ENCODE measurements at regions not wholly inside any gene's neighbourhood (a gene's known extent, or its start where the extent isn't known, plus 50 kb on each side); places are given as distances from the start of the nearest gene placed in this dataset.

GRCh38 chr4:59983852-59984251 is 1216.3 kb upstream of the ADGRL3 start:
- ChIA-PET CTCF (no interaction called here), POLR2A (no interaction called here)
- DNase-seq (ENCODE audit: low spot score) (no peak), ATAC-seq (no peak)
- Mint-ChIP-seq H3K27ac (no peak overlapping the region), H3K4me1 (peaks cover 5% of the 10 kb centered on the region), H3K36me3 (no peaks in the 10 kb centered on the region), H3K27me3 (ENCODE audit: low read depth) (no peaks in the 10 kb centered on the region), H3K9me3 (no peaks in the 10 kb centered on the region), H3K4me3 (no peak overlapping the region)
- TF ChIP-seq ZNF423 (CRISPR knock-in tag; IDR thresholded peaks at IDR 0.05) (no peak), ZBTB21 (CRISPR knock-in tag; IDR thresholded peaks at IDR 0.05; ENCODE audit: borderline replicate concordance) (no peak), ESRRA (CRISPR knock-in tag; IDR thresholded peaks at IDR 0.05; ENCODE audit: borderline replicate concordance) (no peak), FOXP1 (CRISPR knock-in tag; IDR thresholded peaks at IDR 0.05; ENCODE audit: borderline replicate concordance) (no peak), JUN (CRISPR knock-in tag; IDR thresholded peaks at IDR 0.05) (no peak), RORB (CRISPR knock-in tag; IDR thresholded peaks at IDR 0.05) (no peak), CBFB (CRISPR knock-in tag; IDR thresholded peaks at IDR 0.05; ENCODE audit: low read depth) (no peak), GTF2I (CRISPR knock-in tag; conservative IDR thresholded peaks at IDR 0.05) (no peak), ZNF425 (CRISPR knock-in tag; conservative IDR thresholded peaks at IDR 0.05) (no peak), PREB (CRISPR knock-in tag; IDR thresholded peaks at IDR 0.05; ENCODE audit: borderline replicate concordance) (no peak), FOXJ3 (CRISPR knock-in tag; IDR thresholded peaks at IDR 0.05; ENCODE audit: borderline replicate concordance) (no peak), ZNF396 (CRISPR knock-in tag; IDR thresholded peaks at IDR 0.05; ENCODE audit: borderline replicate concordance) (no peak), FOXP4 (CRISPR knock-in tag; IDR thresholded peaks at IDR 0.05) (no peak)

- ATAC-seq (peak; percentile 39; the same call in 1 of the 2 replicates), DNase-seq (ENCODE audit: low spot score) (no peak)
- H3K9me3 Mint-ChIP-seq: no peaks in the 10 kb centered on the region
- no peak overlapping the region for H3K4me3 Mint-ChIP-seq
- no peaks in the 10 kb centered on the region for H3K36me3 Mint-ChIP-seq
- ChIA-PET POLR2A (no interaction called here), CTCF (no interaction called here)
- H3K27ac Mint-ChIP-seq: no peak overlapping the region
- H3K4me1 Mint-ChIP-seq: no peaks in the 10 kb centered on the region
- no peaks in the 10 kb centered on the region for H3K27me3 Mint-ChIP-seq (ENCODE audit: low read depth)
- no peak for TF ChIP-seq ZNF138 (CRISPR knock-in tag; conservative IDR thresholded peaks at IDR 0.05)
- TF ChIP-seq GTF2I (CRISPR knock-in tag; conservative IDR thresholded peaks at IDR 0.05): no peak
- no peak for TF ChIP-seq PREB (CRISPR knock-in tag; IDR thresholded peaks at IDR 0.05; ENCODE audit: borderline replicate concordance)
- no peak for TF ChIP-seq ATF1 (CRISPR knock-in tag; IDR thresholded peaks at IDR 0.05)
- TF ChIP-seq MLX (CRISPR knock-in tag; IDR thresholded peaks at IDR 0.05): no peak
- no peak for TF ChIP-seq ZNF281 (CRISPR knock-in tag; IDR thresholded peaks at IDR 0.05)
- TF ChIP-seq AFF4 (CRISPR knock-in tag; IDR thresholded peaks at IDR 0.05; ENCODE audit: borderline replicate concordance): no peak
- TF ChIP-seq HMGXB4 (CRISPR knock-in tag; IDR thresholded peaks at IDR 0.05): no peak
Measured at GRCh38 chr4:59987289-59987688, 1212.8 kb upstream of the ADGRL3 start.

Data from WTC11 (cell line).